SIG-M5 treated with dmso at 0.1 percent for 504 hours (cell line): ENCODE measurements at regions not wholly inside any gene's neighbourhood (a gene's known extent, or its start where the extent isn't known, plus 50 kb on each side); places are given as distances from the start of the nearest gene placed in this dataset.
"Not testable (repeated sequence)": the region's sequence is repeated elsewhere in the genome, so short reads cannot be mapped to it uniquely, and the experiment has no call there.

Experiments used
- DNase-seq: peaks from one replicate; lab custom pipeline; 2025; ENCODE audit not compliant: unreplicated experiment; lab: John Stamatoyannopoulos, UW

DNA sequence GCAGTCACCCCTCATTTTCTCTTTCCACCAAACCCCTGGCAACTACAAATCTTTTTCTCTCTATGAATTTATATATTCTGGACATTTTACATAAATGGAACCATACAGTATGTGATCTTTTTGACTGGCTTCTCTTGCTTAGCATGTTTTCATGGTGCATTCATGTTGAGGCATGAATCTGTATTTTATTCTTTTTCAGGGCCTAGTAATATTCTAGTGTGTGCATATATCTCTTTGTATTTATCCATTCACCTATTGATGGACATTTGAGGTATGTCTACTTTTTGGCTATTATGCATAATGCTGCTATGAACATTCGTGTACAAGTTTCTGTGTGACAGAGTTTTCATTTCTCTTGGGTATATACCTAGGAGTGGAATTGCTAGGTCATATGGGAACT, 78.2 kb downstream of the HACD1 start:
- DNase-seq = no peak

DNA sequence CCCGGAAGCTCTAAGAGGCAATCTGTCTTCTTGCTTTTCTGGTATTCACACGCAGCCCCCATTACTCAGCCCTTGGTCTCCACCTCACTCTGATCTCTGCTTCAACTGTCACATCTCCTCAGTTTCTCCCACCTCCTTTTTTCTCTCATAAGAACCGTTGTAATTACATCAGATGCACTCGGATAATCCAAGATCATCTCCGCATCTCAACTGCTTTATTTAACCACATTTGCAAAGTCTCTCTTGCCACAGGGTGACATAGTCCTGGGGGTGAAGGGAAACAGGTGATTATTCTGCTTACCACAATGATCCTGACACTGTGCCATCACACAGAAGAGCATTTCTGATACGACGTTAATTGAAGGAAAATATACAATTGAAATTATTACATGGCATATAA, 79.9 kb downstream of the HACD1 start:
- DNase-seq = no peak

DNA sequence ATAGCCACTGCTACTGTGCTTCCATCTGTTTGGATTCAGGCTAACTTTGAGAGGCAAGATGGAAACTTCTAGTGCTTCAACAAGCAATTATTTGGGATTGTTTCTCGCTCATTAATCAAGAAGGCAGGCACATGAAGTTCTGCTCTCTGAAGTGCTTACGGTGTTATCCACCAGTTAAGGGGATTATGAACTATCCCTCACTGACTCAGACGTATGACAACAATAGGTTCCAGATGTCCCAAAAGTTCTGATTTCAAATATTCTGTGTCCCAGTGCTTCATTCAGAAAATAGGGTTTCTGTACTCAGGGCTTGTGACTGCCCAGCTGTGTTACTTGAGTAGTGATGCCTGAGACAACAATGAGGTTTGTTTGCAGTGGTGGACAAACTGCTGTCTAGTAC, 81.0 kb downstream of the HACD1 start:
- DNase-seq = no peak

DNA sequence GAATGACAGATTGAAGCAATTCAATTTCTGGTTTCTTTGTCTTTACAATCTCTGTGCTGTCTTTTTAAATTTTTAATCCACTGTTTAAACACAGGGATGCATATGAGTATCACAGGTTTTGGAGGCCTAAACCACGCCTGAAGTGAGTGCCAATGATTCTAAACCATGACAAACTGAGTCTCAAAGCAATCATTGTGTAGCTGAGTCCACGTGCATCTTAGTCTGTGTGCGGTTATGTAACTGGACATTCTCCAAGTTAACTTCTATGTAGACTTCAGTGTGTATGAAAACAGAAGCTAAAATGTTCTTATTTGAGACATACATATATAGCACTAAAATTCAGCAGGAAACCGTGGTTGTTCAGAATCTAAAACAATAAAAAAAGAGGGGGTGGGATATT, 79.3 kb upstream of the ST8SIA6 start:
- no peak for DNase-seq

DNA sequence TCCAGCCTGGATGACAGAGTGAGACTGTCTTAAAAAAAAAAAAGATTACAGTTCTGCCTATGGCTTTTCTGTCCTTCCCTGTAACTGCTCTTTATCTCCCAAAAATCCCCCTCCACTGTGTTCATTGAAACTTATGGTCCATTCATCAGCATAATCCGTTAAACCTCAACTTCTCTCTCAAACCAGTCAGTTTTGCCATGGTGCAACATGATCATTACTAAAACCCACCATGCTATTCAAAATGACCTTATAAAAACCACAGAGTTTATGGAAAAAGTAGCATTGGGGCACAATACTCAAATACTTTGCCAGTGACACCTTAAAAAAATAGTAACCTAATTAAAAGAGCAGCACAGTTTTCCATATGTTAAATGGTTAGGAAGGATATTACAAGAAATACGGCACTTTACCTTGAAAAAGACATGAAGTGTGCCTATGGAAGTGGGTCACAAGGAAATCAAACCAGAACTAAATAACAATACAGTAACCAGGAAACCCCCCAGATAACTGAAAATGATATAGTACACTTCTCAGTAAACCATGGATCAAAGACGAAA, 74.0 kb upstream of the ST8SIA6 start:
- DNase-seq = no peak

- DNase-seq = no peak
These were observed 73.2 kb upstream of the ST8SIA6 start for GRCh38 chr10:17527514-17528146.

DNA sequence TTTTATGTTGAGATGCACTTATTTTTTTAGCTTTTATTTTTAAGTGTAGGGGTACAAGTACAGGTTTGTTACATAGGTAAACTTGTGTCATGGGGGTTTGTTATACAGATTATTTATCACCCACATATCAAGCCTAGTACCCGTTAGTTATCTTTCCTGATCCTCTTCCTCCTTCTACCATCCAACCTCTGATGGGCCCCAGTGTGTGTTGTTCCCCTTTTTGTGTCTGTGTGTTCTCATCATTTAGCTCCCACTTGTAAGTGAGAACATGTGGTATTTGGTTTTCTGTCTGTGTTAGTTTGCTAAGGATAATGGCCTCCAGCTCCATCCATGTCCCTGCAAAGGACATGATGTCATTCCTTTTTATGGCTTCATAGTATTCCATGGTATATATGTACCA, 72.2 kb upstream of the ST8SIA6 start:
- DNase-seq = peak; percentile 3

DNA sequence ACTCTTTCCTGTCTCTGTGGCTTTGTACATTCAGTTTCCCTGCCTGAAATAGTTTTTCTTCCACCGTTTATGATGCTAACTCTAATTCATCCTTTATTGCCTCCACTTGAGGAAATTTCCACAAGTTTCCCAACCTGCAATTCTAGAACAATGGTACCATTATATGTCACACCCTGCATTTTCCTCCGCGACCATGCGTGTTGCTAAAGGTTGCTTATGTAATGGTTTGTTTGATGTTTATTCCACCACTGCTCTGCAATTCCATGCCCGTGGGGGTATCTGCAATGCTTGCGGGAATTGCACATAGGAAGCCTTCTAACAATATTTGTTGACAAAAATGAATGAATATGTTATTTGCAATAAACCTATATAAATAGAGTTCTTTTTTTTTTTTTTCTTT, 69.5 kb upstream of the ST8SIA6 start:
- no peak for DNase-seq

- no peak for DNase-seq
These were observed 68.9 kb upstream of the ST8SIA6 start for GRCh38 chr10:17523246-17523753.

GRCh38 chr10:17522269-17522668, 67.9 kb upstream of the ST8SIA6 start:
- not testable (repeated sequence) for DNase-seq

DNA sequence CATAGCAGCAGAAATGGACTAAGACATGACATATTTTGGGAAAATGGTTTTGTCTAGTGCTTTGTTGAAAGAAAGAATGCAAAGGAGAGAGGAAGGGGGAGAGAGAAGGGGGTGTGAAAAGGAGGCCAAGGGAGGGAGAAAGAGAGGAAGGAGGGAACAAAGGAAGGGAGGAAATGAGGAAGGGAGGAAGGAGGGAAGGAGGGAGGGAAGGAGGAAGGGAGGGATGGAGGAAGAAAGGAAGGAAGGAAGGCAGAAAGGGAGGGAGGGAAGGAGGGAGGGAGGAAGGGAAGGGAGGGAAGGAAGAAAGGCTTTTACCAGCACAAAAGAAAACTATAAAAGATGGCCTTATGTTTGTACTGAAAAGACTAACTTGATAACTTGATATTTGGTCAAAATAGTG, 65.1 kb upstream of the ST8SIA6 start:
- no peak for DNase-seq

GRCh38 chr10:17518338-17518737, 63.9 kb upstream of the ST8SIA6 start:
- no peak for DNase-seq

- DNase-seq = no peak
These were observed 62.0 kb upstream of the ST8SIA6 start for GRCh38 chr10:17516376-17516775.

GRCh38 chr10:17512341-17513001, 58.1 kb upstream of the ST8SIA6 start:
- DNase-seq = no peak

GRCh38 chr10:17510242-17510908, 56.0 kb upstream of the ST8SIA6 start:
- DNase-seq = no peak

DNA sequence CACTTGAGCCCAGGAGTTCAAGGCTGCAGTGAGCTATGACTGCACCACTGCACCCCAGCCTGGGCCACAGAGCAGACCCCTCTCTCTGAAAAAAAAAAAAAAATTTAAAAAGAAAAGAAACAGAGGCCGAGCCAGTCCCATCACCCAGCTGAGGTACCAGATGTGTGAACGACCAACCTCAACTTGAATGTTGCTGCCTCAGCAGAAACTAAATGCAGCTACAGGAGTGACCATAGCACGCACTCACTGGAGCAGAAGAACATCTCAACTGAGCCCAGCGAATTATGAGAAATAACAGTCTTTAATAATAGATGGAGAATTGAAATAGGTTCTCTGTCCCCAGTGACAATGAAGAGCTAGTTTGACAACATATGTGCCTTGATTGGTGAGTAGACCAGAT, 53.1 kb upstream of the ST8SIA6 start:
- no peak for DNase-seq

DNA sequence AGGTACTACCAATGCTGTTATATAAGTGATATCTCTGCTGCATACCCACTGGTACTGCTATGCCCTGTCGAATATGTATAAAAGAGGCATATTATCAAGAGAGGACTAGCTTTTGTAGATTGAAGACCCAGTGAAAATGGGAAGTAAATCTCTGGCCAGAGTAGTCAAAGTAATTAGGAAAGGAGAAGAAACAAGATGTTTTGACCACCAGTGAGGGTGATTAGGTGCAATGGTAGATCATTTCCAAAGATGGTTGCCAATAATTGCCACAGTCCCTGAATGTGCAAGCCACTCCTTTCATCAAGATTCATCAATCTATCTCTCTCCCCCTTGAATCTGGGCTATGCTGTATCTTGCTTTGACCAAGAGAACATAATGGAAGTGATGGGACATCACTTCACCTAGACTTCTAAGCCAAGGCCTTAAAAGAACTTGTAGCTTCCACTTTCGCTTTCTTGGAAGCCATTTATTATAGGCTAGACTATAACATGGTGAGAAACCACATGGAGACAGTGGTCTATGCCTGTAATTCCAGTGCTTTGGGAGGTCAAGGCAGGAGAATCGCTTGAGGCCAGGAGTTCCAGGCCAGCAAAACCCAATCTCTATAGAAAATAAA, 52.6 kb upstream of the ST8SIA6 start:
- DNase-seq = no peak

GRCh38 chr10:17506390-17506789, 52.0 kb upstream of the ST8SIA6 start:
- DNase-seq = no peak

- no peak for DNase-seq
These were observed 50.3 kb upstream of the ST8SIA6 start for GRCh38 chr10:17504547-17505245.
